A673 (cell line): ENCODE measurements at regions not wholly inside any gene's neighbourhood (a gene's known extent, or its start where the extent isn't known, plus 50 kb on each side); places are given as distances from the start of the nearest gene placed in this dataset.

Experiments
- CTCF ChIP-seq: fragments of 300-800, 200-600 bp; sonication (generic); conservative IDR thresholded peaks from 2 replicates; pipeline ENCODE4 v1.5.1; 2017; ENCODE audit warnings: low read depth, mild to moderate bottlenecking, antibody characterized with exemption, low read length, moderate library complexity, mixed read lengths
- EZH2 ChIP-seq: fragments of 200-600 bp; sonication (generic); IDR thresholded peaks from 2 replicates; pipeline ENCODE4 v1.6.1; 2017; ENCODE audit warnings: borderline replicate concordance, low read depth, mild to moderate bottlenecking, mixed read lengths, antibody characterized with exemption, low read length; ENCODE audit not compliant: poor library complexity, severe bottlenecking

GRCh38 chr9:119044806-119045205, 324.4 kb downstream of the BRINP1 start:
- TF ChIP-seq CTCF (no peak), EZH2 (no peak)
